C4-2B (cell line): ENCODE measurements at regions not wholly inside any gene's neighbourhood (a gene's known extent, or its start where the extent isn't known, plus 50 kb on each side); places are given as distances from the start of the nearest gene placed in this dataset.

Experiments used
- CTCF ChIP-seq: fragments of 450-650 bp; conservative IDR thresholded peaks from 2 replicates; pipeline ENCODE4 v1.5.1; 2017; ENCODE audit warnings: mild to moderate bottlenecking
- ZFX ChIP-seq: fragments of 450-650 bp; IDR thresholded peaks from 2 replicates; pipeline ENCODE4 v1.6.1; 2017

DNA sequence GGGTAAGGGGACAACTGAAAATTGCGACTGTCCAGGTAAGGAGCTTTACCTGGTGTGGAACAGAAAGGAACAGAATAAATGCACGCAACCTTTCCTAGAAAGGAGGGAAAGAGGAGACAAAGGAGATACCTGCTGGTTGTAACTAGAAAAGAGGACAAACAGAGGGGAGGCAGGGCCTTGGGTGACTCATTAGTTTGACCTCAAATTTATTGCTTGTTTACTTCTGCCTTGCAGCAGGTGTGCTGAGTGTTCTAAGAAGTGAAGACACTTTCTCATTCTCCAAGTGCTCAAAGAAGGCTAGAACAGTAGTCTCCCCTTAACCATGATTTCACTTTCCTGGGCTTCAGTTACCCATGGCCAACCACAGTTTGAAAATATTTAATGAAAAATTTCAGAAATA is 123.1 kb upstream of the BOD1L1 start:
- TF ChIP-seq CTCF (no peak), ZFX (no peak)
